H9 (cell line): ENCODE measurements at regions not wholly inside any gene's neighbourhood (a gene's known extent, or its start where the extent isn't known, plus 50 kb on each side); places are given as distances from the start of the nearest gene placed in this dataset.

Experiments used
- DNase-seq: peaks from one replicate; pipeline ENCODE4 v3.0.0-alpha.2; 2017
- H2AFZ ChIP-seq: one replicate; pipeline ENCODE4 v1.6.1; 2013; ENCODE audit warnings: mild to moderate bottlenecking, low read length, control low read depth, moderate library complexity
- H2AK5ac ChIP-seq: 2 replicates; pipeline ENCODE4 v1.6.1; 2013; ENCODE audit warnings: low read length, control low read depth, mixed read lengths; ENCODE audit not compliant: insufficient read length
- H2BK120ac ChIP-seq: one replicate; pipeline ENCODE4 v1.6.1; 2013; ENCODE audit warnings: low read depth, mild to moderate bottlenecking, low read length, control low read depth, inconsistent platforms; ENCODE audit not compliant: poor library complexity, severe bottlenecking
- H2BK12ac ChIP-seq: 2 replicates; pipeline ENCODE4 v1.6.1; 2013; ENCODE audit warnings: low read length, control low read depth, mixed read lengths, low read depth; ENCODE audit not compliant: insufficient read length
- H2BK15ac ChIP-seq: 2 replicates; pipeline ENCODE4 v1.6.1; 2013; ENCODE audit warnings: low read depth, low read length, control low read depth
- H2BK20ac ChIP-seq: one replicate; pipeline ENCODE4 v1.6.1; 2013; ENCODE audit warnings: low read depth, mild to moderate bottlenecking, low read length, control low read depth, inconsistent platforms; ENCODE audit not compliant: poor library complexity, severe bottlenecking
- H2BK5ac ChIP-seq: 2 replicates; pipeline ENCODE4 v1.6.1; 2013; ENCODE audit warnings: low read length, control low read depth, mixed read lengths; ENCODE audit not compliant: insufficient read length
- H3K14ac ChIP-seq: 2 replicates; pipeline ENCODE4 v1.6.1; 2013; ENCODE audit warnings: low read length, control low read depth; ENCODE audit not compliant: insufficient read depth
- H3K18ac ChIP-seq: 2 replicates; pipeline ENCODE4 v1.6.1; 2013; ENCODE audit warnings: low read depth, mild to moderate bottlenecking, mixed read lengths, low read length, control low read depth; ENCODE audit not compliant: insufficient read length
- H3K23ac ChIP-seq: 2 replicates; pipeline ENCODE4 v1.6.1; 2013; ENCODE audit warnings: low read length, control low read depth, mixed read lengths, low read depth; ENCODE audit not compliant: insufficient read length
- H3K23me2 ChIP-seq: 2 replicates; pipeline ENCODE4 v1.6.1; 2013; ENCODE audit warnings: low read depth, mild to moderate bottlenecking, mixed read lengths, low read length, control low read depth; ENCODE audit not compliant: insufficient read length, poor library complexity, severe bottlenecking
- H3K27ac ChIP-seq: 2 replicates; pipeline ENCODE4 v1.5.1; 2013; ENCODE audit warnings: low read length, control low read depth, mixed read lengths, low read depth; ENCODE audit not compliant: insufficient read length
- H3K27me3 ChIP-seq: 2 replicates; pipeline ENCODE4 v1.6.1; 2013; ENCODE audit warnings: low read length, control low read depth, inconsistent platforms; ENCODE audit not compliant: insufficient read depth
- H3K4ac ChIP-seq: 2 replicates; pipeline ENCODE4 v1.6.1; 2013; ENCODE audit warnings: low read depth, mild to moderate bottlenecking, control low read depth, inconsistent platforms, low read length, moderate library complexity
- H3K4me1 ChIP-seq: 2 replicates; pipeline ENCODE4 v1.6.1; 2013; ENCODE audit warnings: low read length, control low read depth, inconsistent platforms; ENCODE audit not compliant: insufficient read depth
- H3K4me2 ChIP-seq: 2 replicates; pipeline ENCODE4 v1.6.1; 2013; ENCODE audit warnings: low read length, control low read depth, mixed read lengths; ENCODE audit not compliant: insufficient read length, insufficient read depth
- H3K56ac ChIP-seq: 2 replicates; pipeline ENCODE4 v1.6.1; 2013; ENCODE audit warnings: low read depth, mild to moderate bottlenecking, mixed read lengths, low read length, control low read depth; ENCODE audit not compliant: insufficient read length
- H3K79me1 ChIP-seq: 2 replicates; pipeline ENCODE4 v1.6.1; 2013; ENCODE audit warnings: low read depth, mild to moderate bottlenecking, moderate library complexity, low read length, control low read depth, inconsistent platforms; ENCODE audit not compliant: insufficient read depth, poor library complexity, severe bottlenecking
- H3K79me2 ChIP-seq: 2 replicates; pipeline ENCODE4 v1.6.1; 2013; ENCODE audit warnings: low read length, control low read depth, inconsistent platforms; ENCODE audit not compliant: insufficient read depth
- H3K9ac ChIP-seq: 2 replicates; pipeline ENCODE4 v1.6.1; 2013; ENCODE audit warnings: low read length, control low read depth, mixed read lengths; ENCODE audit not compliant: insufficient read length; ENCODE audit errors: extremely low read depth
- H3K9me3 ChIP-seq: one replicate; pipeline ENCODE4 v1.6.1; 2013; ENCODE audit warnings: low read depth, low read length, inconsistent platforms; ENCODE audit not compliant: control insufficient read depth
- H3T11ph ChIP-seq: one replicate; pipeline ENCODE4 v1.6.1; 2013; ENCODE audit warnings: mild to moderate bottlenecking, low read length, control low read depth, inconsistent platforms
- H4K20me1 ChIP-seq: one replicate; pipeline ENCODE4 v1.6.1; 2013; ENCODE audit not compliant: control insufficient read depth, insufficient read length, insufficient read depth
- H4K5ac ChIP-seq: 2 replicates; pipeline ENCODE4 v1.6.1; 2013; ENCODE audit warnings: low read depth, mild to moderate bottlenecking, mixed read lengths, low read length, control low read depth; ENCODE audit not compliant: insufficient read length
- H4K8ac ChIP-seq: replicated peaks from 2 replicates; pipeline ENCODE4 v1.6.1; 2013; ENCODE audit warnings: low read length, control low read depth, mixed read lengths, low read depth; ENCODE audit not compliant: insufficient read length
- H4K91ac ChIP-seq: 2 replicates; pipeline ENCODE4 v1.6.1; 2013; ENCODE audit warnings: low read depth, mild to moderate bottlenecking, moderate library complexity, mixed read lengths, low read length, control low read depth; ENCODE audit not compliant: insufficient read length
- H3K27ac Mint-ChIP-seq, 3 experiments: 2 replicates in 2 of 3; 3 replicates in 1 of 3; pipeline ENCODE4 v1.8.0; 2020 to 2021; ENCODE audit warnings: mixed read lengths in 3 of 3, mild to moderate bottlenecking in 1 of 3, moderate library complexity in 1 of 3
- H3K27me3 Mint-ChIP-seq: 2 replicates; pipeline ENCODE4 v1.8.0; 2021; ENCODE audit warnings: low read depth, mild to moderate bottlenecking, moderate library complexity, mixed read lengths
- H3K36me3 Mint-ChIP-seq, 3 experiments: 2 replicates in 2 of 3; 3 replicates in 1 of 3; pipeline ENCODE4 v1.8.0; 2020 to 2021; ENCODE audit warnings: low read depth in 3 of 3, mixed read lengths in 3 of 3; ENCODE audit not compliant: insufficient read depth in 1 of 3
- H3K4me1 Mint-ChIP-seq, 2 experiments: 2 replicates each; pipeline ENCODE4 v1.8.0; 2020; ENCODE audit warnings: mixed read lengths in 2 of 2
- H3K4me3 Mint-ChIP-seq, 2 experiments: 2 replicates in 1 of 2; 3 replicates in 1 of 2; pipeline ENCODE4 v1.8.0; 2020 to 2021; ENCODE audit warnings: mild to moderate bottlenecking in 2 of 2, mixed read lengths in 2 of 2, moderate library complexity in 1 of 2
- H3K9me3 Mint-ChIP-seq, 2 experiments: 2 replicates in 1 of 2; 3 replicates in 1 of 2; pipeline ENCODE4 v1.8.0; 2020; ENCODE audit warnings: mild to moderate bottlenecking in 2 of 2, mixed read lengths in 2 of 2, moderate library complexity in 1 of 2
- WGBS: extraction: QIAGEN DNeasy Blood & Tissue Kit; methylation state at CpG from one replicate; pipeline ENCODE4 v1.1.7; 2013; ENCODE audit warnings: missing lambda C conversion rate, low lambda C conversion rate, mixed read lengths; ENCODE audit not compliant: insufficient read length; ENCODE audit errors: extremely low coverage; 5-methylcytosine and 5-hydroxymethylcytosine counted together
- TF ChIP-seq, protein P1 (sequence below): fragments of 200-600 bp; sonication (generic); conservative IDR thresholded peaks from 3 replicates; pipeline ENCODE4 v1.8.0; 2021; ENCODE audit warnings: antibody characterized with exemption, mild to moderate bottlenecking

DNA sequence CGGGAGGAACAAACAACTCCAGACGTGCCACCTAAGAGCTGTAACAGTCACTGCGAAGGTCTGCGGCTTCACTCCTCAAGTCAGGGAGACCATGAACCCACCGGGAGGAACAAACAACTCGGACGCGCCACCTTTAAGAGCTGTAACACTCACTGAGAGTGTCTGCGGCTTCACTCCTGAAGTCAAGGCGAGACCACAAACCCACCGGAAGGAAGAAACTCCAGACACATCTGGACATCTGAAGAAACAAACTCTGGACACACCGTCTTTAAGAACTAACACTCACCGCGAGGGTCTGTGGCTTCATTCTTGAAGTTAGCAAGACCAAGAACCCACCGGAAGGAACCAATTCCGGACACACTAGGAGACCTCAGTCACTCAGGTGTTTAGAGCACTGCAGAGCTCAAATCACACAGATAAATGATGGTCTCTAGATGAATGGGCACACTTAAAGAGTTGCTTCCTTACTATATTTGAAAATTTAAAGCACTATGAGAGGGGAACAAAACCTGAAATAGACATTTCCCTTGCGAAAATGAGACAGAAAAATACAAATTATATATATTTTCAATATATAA, 587.7 kb upstream of the ADGRL4 start:
- Mint-ChIP-seq H3K36me3 (peaks cover 0 to 10% (median 7%) of the 10 kb centered on the region in 3 experiments; a peak in 3 of 7 replicates), H3K4me3 (no peak overlapping the region), H3K27me3 (no peaks in the 10 kb centered on the region), H3K4me1 (peaks cover 22 to 23% of the 10 kb centered on the region in 2 experiments), H3K27ac (no peak overlapping the region), H3K9me3 (no peaks in the 10 kb centered on the region)
- Histone ChIP-seq H3K14ac (no peak overlapping the region), H3K18ac (no peak overlapping the region), H2BK20ac (no peak overlapping the region), H2BK12ac (no peak overlapping the region), H2BK120ac (no peak overlapping the region), H2AK5ac (no peak overlapping the region), H4K91ac (no peak overlapping the region), H3K23me2 (no peaks in the 10 kb centered on the region), H2BK5ac (no peak overlapping the region), H2BK15ac (no peak overlapping the region), H4K5ac (no peak overlapping the region), H3K4ac (no peak overlapping the region), H2AFZ (no peak overlapping the region), H4K8ac (no peak overlapping the region), H3K79me1 (no peaks in the 10 kb centered on the region), H4K20me1 (no peaks in the 10 kb centered on the region), H3K23ac (no peak overlapping the region), H3K9me3 (no peaks in the 10 kb centered on the region), H3K56ac (no peak overlapping the region), H3K4me1 (no peaks in the 10 kb centered on the region), H3K27ac (no peak overlapping the region), H3K79me2 (no peaks in the 10 kb centered on the region), H3K4me2 (no peak overlapping the region), H3K9ac (no peak overlapping the region), H3T11ph (no peak overlapping the region), H3K27me3 (no peaks in the 10 kb centered on the region)
- no peak for DNase-seq
- no CpG with 5 or more reads among the region's 17 CpGs for WGBS
- TF ChIP-seq, protein P1, sequence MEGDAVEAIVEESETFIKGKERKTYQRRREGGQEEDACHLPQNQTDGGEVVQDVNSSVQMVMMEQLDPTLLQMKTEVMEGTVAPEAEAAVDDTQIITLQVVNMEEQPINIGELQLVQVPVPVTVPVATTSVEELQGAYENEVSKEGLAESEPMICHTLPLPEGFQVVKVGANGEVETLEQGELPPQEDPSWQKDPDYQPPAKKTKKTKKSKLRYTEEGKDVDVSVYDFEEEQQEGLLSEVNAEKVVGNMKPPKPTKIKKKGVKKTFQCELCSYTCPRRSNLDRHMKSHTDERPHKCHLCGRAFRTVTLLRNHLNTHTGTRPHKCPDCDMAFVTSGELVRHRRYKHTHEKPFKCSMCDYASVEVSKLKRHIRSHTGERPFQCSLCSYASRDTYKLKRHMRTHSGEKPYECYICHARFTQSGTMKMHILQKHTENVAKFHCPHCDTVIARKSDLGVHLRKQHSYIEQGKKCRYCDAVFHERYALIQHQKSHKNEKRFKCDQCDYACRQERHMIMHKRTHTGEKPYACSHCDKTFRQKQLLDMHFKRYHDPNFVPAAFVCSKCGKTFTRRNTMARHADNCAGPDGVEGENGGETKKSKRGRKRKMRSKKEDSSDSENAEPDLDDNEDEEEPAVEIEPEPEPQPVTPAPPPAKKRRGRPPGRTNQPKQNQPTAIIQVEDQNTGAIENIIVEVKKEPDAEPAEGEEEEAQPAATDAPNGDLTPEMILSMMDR: no peak
